Neutrophil (primary cell): ENCODE measurements at regions not wholly inside any gene's neighbourhood (a gene's known extent, or its start where the extent isn't known, plus 50 kb on each side); places are given as distances from the start of the nearest gene placed in this dataset.

Source experiments
- H3K27ac ChIP-seq: fragments of 200-600 bp; sonication (generic); 2 replicates; pipeline ENCODE4 v1.5.1; 2016; ENCODE audit warnings: mild to moderate bottlenecking, moderate library complexity
- H3K27me3 ChIP-seq: fragments of 200-600 bp; sonication (generic); 2 replicates; pipeline ENCODE4 v1.6.0; 2016; ENCODE audit warnings: mild to moderate bottlenecking
- H3K36me3 ChIP-seq: fragments of 200-600 bp; sonication (generic); 2 replicates; pipeline ENCODE4 v1.5.1; 2017
- H3K4me1 ChIP-seq, 2 experiments: fragments of 200-600 bp in 1 of 2; sonication (generic) in 1 of 2; 1 replicate in 1 of 2; 2 replicates in 1 of 2; pipeline versions ENCODE4 v1.5.1 to v1.6.1; 2013 to 2016; ENCODE audit warnings: low read depth in 1 of 2, low read length in 1 of 2, mild to moderate bottlenecking in 1 of 2, moderate library complexity in 1 of 2; ENCODE audit not compliant: control insufficient read depth in 1 of 2, insufficient read depth in 1 of 2
- H3K4me3 ChIP-seq, 2 experiments: fragments of 200-600 bp in 1 of 2; sonication (generic) in 1 of 2; 1 replicate in 1 of 2; 2 replicates in 1 of 2; pipeline ENCODE4 v1.5.1; 2013 to 2016; ENCODE audit warnings: low read depth in 1 of 2, low read length in 1 of 2, mild to moderate bottlenecking in 1 of 2, moderate library complexity in 1 of 2
- H3K9me3 ChIP-seq: fragments of 200-600 bp; sonication (generic); 2 replicates; pipeline ENCODE4 v1.5.1; 2016
- TF ChIP-seq, protein P1 (sequence below): fragments of 200-600 bp; sonication (generic); IDR thresholded peaks from 2 replicates; pipeline ENCODE4 v1.5.1; 2016; ENCODE audit warnings: antibody characterized with exemption

DNA sequence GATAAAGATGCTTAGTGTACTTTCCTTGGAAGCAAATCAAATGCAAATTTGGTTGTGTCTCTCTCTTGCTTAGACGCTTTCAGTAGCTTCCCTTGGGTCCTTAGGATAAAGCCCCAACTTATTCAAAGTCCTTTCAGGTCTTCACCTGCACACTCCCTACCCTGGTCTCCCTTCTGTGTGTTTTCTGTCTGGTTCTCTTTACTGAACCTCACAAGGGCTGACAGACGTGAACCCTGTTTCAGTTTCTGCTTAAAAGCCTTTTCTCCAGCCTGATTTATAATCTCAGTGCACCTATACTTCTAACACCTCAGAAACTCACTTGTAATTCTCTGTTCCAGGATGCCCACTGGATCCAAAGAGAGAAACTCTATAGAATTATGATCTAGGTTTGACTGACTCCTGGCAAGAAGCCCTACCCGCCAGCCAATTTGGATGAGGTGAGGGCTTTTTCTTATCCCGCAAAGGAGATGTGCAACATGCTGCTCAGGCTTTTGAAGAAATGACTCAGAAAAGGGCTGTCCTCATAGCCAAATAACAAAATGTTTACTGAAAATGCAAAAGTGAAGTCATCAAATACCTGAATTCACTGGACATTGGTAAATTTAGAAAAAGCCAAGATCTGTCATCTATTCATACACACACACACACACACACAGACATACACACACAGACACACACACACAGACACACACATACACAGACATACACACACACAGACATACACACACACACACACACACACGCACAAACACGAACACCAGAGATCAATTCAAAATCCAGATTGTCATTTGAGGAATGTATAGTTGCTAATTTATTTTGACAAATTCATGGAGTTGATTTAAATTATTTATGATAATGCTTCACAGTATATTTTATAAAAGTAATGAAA lies 102.4 kb upstream of the EOMES start:
- no peak overlapping the region for H3K27ac ChIP-seq
- H3K27me3 ChIP-seq = no peaks in the 10 kb centered on the region
- no peaks in the 10 kb centered on the region for H3K36me3 ChIP-seq
- H3K9me3 ChIP-seq = no peaks in the 10 kb centered on the region
- H3K4me3 ChIP-seq = no peak overlapping the region
- TF ChIP-seq, protein P1, sequence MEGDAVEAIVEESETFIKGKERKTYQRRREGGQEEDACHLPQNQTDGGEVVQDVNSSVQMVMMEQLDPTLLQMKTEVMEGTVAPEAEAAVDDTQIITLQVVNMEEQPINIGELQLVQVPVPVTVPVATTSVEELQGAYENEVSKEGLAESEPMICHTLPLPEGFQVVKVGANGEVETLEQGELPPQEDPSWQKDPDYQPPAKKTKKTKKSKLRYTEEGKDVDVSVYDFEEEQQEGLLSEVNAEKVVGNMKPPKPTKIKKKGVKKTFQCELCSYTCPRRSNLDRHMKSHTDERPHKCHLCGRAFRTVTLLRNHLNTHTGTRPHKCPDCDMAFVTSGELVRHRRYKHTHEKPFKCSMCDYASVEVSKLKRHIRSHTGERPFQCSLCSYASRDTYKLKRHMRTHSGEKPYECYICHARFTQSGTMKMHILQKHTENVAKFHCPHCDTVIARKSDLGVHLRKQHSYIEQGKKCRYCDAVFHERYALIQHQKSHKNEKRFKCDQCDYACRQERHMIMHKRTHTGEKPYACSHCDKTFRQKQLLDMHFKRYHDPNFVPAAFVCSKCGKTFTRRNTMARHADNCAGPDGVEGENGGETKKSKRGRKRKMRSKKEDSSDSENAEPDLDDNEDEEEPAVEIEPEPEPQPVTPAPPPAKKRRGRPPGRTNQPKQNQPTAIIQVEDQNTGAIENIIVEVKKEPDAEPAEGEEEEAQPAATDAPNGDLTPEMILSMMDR = no peak
- H3K4me1 ChIP-seq = no peaks in the 10 kb centered on the region

DNA sequence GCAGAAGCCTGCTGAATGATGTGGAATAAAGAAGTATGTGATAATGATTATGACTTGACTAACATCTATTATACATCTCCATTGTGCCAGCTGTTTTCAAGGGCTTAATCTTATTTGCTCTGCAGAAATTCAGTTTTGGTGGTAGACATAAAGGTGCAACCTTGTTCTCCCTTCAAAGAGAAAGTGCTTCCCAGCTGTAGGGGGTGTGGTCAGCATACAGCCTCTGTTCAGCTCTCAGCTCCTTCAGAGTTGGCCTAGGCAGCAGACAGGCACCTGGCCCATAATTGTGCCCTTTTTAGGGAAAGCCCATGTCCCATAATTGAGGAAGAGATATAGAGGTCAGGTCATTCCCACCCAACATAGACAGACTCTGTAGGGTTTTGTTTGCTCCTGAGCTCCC lies 104.3 kb upstream of the EOMES start:
- Histone ChIP-seq H3K27ac (no peak overlapping the region), H3K9me3 (no peaks in the 10 kb centered on the region), H3K36me3 (no peaks in the 10 kb centered on the region), H3K4me1 (no peaks in the 10 kb centered on the region), H3K4me3 (no peak overlapping the region), H3K27me3 (no peaks in the 10 kb centered on the region)
- TF ChIP-seq, protein P1 = no peak

DNA sequence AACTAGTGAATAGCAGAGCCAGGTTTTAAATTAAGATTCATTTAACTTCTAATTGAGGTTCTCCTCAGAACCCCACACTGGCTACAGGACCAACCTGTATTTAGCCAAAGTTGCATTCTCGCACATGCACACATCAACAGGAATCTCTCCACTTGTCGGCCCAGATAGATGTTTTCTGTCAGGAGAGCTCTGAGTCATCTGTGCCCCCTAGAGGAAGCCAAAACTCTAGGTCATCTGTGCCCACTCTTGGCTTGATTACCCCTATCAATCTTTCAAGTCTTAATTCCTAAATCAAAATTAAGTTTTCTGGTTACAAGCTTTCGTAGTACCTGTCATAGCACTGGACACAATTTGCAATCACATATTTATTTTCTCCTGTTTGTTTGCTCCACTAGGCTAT lies 104.9 kb upstream of the EOMES start:
- Histone ChIP-seq H3K27ac (no peak overlapping the region), H3K4me3 (no peak overlapping the region), H3K27me3 (no peaks in the 10 kb centered on the region), H3K9me3 (no peaks in the 10 kb centered on the region), H3K4me1 (no peaks in the 10 kb centered on the region), H3K36me3 (no peaks in the 10 kb centered on the region)
- TF ChIP-seq, protein P1 = no peak

DNA sequence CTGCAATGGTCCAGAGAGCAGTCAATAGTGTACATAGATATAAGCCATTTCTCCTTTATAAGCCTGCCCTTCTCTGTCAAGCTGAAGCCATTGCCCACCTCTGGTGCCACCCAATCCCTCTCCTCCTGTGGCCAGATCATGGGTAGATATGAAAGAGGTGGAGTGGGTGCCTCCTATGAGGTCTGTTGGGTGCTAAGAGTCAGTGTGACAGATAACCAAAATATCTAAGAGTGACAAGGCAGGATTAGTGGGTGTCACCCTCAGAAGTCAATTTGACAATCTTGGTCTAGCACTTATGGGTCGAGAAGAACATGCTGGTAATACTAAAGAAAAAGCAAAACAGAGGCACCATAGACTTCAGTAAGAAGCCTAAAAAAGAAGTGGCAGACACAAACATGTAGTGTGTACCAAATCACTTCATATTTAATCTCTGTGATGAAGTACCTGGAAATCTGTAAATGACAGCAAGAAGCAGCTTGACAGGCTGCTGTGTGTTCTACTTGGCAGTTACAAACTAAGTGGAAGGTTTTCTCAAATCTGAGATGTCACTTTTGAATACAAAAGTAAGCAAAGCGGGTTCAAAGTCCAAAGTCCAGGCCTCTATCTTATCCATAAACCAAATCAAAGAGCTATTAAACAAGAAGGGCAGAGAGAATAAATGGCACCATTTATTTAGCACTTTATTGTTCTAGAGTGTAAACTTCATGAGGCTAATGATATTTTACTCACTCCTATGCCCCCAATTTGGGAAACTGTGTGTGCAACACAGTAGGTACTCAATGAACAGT lies 118.9 kb upstream of the EOMES start:
- no peak overlapping the region for H3K4me3 ChIP-seq
- TF ChIP-seq, protein P1 = no peak
- no peak overlapping the region for H3K27ac ChIP-seq
- no peaks in the 10 kb centered on the region for H3K36me3 ChIP-seq
- H3K9me3 ChIP-seq = no peaks in the 10 kb centered on the region
- no peaks in the 10 kb centered on the region for H3K4me1 ChIP-seq
- H3K27me3 ChIP-seq = no peaks in the 10 kb centered on the region

DNA sequence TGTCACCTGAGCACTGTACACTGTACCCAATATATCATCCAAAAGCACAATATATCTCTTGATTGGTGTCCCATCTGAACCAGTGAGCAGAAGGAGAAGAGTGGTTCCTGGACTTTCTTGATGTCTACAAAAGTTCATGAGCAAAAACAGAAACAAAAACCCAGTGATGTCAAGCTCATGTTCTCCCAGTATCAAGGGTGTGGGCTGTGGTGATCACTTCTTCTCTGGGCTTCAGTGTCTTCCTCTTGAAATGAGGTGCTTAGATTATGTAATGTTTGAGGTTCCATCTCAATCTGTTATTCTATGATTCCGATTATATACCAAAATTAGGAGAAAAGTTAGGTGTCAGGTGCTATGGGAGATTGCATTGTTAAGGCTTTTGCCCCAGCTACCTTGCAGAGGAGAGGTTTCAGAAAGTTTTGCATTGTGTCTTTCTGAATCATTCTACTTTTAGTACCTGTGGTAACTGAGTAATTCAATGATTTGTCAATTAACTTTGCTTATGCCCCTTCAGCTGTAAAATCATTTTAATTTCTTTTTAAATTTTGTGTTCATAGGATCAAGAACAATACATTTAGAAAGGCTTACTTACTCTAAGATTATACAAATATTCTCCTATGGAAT lies 122.0 kb upstream of the EOMES start:
- H3K4me3 ChIP-seq = no peak overlapping the region

More for the DNA sequence above, 122.0 kb upstream of the EOMES start:
- Histone ChIP-seq H3K27ac (no peak overlapping the region), H3K4me1 (no peaks in the 10 kb centered on the region), H3K27me3 (no peaks in the 10 kb centered on the region), H3K9me3 (no peaks in the 10 kb centered on the region), H3K36me3 (no peaks in the 10 kb centered on the region)
- TF ChIP-seq, protein P1 = no peak
